Pancreas (tissue), 10 donors: ENCODE measurements at regions not wholly inside any gene's neighbourhood (a gene's known extent, or its start where the extent isn't known, plus 50 kb on each side); places are given as distances from the start of the nearest gene placed in this dataset.
"Not testable (repeated sequence)": the region's sequence is repeated elsewhere in the genome, so short reads cannot be mapped to it uniquely, and the experiment has no call there.

Experiments
- ATAC-seq, 4 donors: fragments of 200-7000 bp; cut with Tn5 transposase; one replicate each; pipeline versions ENCODE4 v1.8.0 to v1.9.1; 2020; ENCODE audit warnings: mild to moderate bottlenecking in 4 of 4, moderate library complexity in 4 of 4
- DNase-seq, 6 donors: peaks; one replicate each; pipeline ENCODE4 v3.0.0-alpha.2; 2020
- FAIRE-seq: peaks from 2 replicates; lab custom pipeline; 2012; peaks lifted over from hg19 to GRCh38; lab: Jason Lieb, UNC
- H3K27ac ChIP-seq, 4 donors: fragments of 200-600 bp; sonication (generic); 1 replicate in 3 of 4; 2 replicates in 1 of 4; pipeline versions ENCODE4 v1.5.0 to v1.8.0; 2020
- H3K27me3 ChIP-seq, 4 donors: fragments of 200-600 bp; one replicate each; pipeline ENCODE4 v1.8.0; 2021
- H3K36me3 ChIP-seq, 3 donors: fragments of 200-600 bp; sonication (generic) in 1 of 3; one replicate each; pipeline versions ENCODE4 v1.5.0 to v1.8.0; 2020 to 2021
- H3K4me1 ChIP-seq, 3 donors: fragments of 200-600 bp; one replicate each; pipeline ENCODE4 v1.8.0; 2021
- H3K4me3 ChIP-seq, 4 donors: fragments of 200-600 bp; sonication (generic) in 2 of 4; one replicate each; pipeline versions ENCODE4 v1.5.0 to v1.8.0; 2020 to 2021
- H3K9me3 ChIP-seq, 4 donors: fragments of 200-600 bp; one replicate each; pipeline ENCODE4 v1.8.0; 2021
- WGBS, 2 donors: extraction: QIAGEN DNeasy Blood & Tissue Kit; methylation state at CpG; one replicate each; pipeline ENCODE4 v1.1.7; 2013; 5-methylcytosine and 5-hydroxymethylcytosine counted together
- intact Hi-C, 3 donors: fragments of 100-400 bp; cut with DNase I; formaldehyde crosslinking; loops; one replicate each; pipeline versions ENCODE4 v1.11.1 to v1.14.2; 2022
- TF ChIP-seq, protein P1 (sequence below), 4 donors: fragments of 200-600 bp; sonication (generic) in 3 of 4; IDR thresholded peaks; one replicate each; pipeline versions ENCODE4 v1.5.0 to v1.8.0; 2021; ENCODE audit warnings: antibody characterized with exemption in 4 of 4
- donor health status: healthy with polysubstance abuse.
- donor health status: DM: no; HTN: no; CAD: no; lungs with moderate emphysema.
- donor health status: DM: no; HTN: no; CAD: no.
- donor health status: control.
- donor health status: control.
- donor health status: Bipolar disorder and iron deficiency.
- donor health status: DM: yes; HTN: yes; CAD: no.
- donor health status: DM: no; HTN: no; CAD: no.
- donor health status: DM: no; HTN: no; CAD: no.
- donor health status: DM: yes; HTN: yes; CAD: no.

DNA sequence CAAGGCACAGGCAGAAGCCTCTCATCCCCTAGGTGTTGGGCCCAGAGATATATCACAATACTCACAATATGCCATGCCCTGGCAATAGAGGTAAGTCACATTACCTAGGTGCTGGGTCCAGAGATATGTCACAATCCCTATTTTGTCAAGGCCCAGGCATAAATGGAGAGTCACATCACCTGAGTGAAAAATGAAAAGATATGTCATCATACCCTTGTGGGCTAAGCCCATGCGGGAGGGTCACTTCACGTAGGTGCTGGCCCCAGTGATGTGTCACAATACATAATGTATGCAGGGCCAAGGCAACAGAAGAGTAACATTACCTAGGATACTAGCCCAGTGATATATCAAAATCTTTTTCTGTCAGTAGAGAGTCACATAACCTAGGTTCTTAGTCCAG is 127.0 kb downstream of the ZNF675 start:
- FAIRE-seq (no peak), ATAC-seq (no peak), DNase-seq (no peak)
- H3K9me3 ChIP-seq, result no peaks in the 10 kb centered on the region
- H3K36me3 ChIP-seq, result no peaks in the 10 kb centered on the region
- no peak overlapping the region for H3K4me3 ChIP-seq
- intact Hi-C loops, result no loop called here
- no peaks in the 10 kb centered on the region for H3K27me3 ChIP-seq
- no peak overlapping the region for H3K27ac ChIP-seq
- H3K4me1 ChIP-seq, result no peaks in the 10 kb centered on the region
- WGBS, 2 donors, result 66 to 77% methylated on average over 2 of the region's 2 CpGs
- TF ChIP-seq, protein P1, sequence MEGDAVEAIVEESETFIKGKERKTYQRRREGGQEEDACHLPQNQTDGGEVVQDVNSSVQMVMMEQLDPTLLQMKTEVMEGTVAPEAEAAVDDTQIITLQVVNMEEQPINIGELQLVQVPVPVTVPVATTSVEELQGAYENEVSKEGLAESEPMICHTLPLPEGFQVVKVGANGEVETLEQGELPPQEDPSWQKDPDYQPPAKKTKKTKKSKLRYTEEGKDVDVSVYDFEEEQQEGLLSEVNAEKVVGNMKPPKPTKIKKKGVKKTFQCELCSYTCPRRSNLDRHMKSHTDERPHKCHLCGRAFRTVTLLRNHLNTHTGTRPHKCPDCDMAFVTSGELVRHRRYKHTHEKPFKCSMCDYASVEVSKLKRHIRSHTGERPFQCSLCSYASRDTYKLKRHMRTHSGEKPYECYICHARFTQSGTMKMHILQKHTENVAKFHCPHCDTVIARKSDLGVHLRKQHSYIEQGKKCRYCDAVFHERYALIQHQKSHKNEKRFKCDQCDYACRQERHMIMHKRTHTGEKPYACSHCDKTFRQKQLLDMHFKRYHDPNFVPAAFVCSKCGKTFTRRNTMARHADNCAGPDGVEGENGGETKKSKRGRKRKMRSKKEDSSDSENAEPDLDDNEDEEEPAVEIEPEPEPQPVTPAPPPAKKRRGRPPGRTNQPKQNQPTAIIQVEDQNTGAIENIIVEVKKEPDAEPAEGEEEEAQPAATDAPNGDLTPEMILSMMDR (IDR thresholded peaks at IDR 0.05), result no peak

DNA sequence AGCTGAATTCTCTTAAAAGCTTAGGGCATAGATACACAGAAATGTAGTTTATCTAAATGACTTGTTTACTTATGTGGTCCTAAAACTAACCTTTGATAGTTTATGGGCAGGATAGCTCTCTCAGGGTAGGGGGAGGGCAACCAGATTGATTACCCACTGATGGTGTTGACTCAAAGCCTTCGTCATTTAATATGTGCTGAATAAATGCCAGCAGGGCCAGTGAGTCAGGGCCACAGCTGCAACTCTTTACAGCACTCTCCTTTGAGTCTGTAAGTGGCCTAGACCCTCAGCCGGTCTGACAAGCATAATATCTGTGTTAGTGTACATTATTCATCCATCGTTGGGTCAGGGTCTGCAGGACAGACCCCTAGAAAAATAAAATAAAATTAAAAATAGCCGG is 128.5 kb downstream of the ZNF675 start:
- no peak for ATAC-seq

DNA sequence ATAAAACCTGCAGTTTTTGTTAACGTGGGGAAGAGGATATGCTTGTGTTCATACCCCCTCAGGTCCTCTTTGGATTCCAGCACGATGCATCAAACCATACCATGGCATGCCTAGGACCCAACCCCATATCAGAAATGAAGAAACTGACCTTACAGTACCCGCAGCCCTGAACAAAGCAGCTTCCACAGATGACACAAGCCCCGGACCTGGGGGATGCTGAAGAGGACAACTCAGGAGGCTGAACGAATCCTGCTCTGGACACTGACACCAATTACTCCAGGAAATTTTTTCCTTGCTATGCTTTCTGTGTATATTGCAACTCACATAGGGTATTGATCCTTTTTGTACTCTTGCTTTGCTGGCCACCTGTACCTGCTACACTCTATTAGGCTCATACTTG is 129.6 kb downstream of the ZNF675 start:
- no peaks in the 10 kb centered on the region for H3K36me3 ChIP-seq
- TF ChIP-seq, protein P1 (IDR thresholded peaks at IDR 0.05), result no peak
- 60 to 70% methylated on average over 5 of the region's 5 CpGs for WGBS, 2 donors
- no peaks in the 10 kb centered on the region for H3K9me3 ChIP-seq
- H3K27me3 ChIP-seq, result no peaks in the 10 kb centered on the region
- FAIRE-seq (no peak), ATAC-seq (no peak), DNase-seq (no peak)
- H3K27ac ChIP-seq, result no peak overlapping the region
- intact Hi-C loops, result no loop called here
- no peak overlapping the region for H3K4me3 ChIP-seq
- H3K4me1 ChIP-seq, result no peaks in the 10 kb centered on the region

More for the DNA sequence above, 128.5 kb downstream of the ZNF675 start:
- no peak for DNase-seq
- FAIRE-seq, result no peak
- Histone ChIP-seq H3K4me3 (no peak overlapping the region), H3K27ac (no peak overlapping the region), H3K27me3 (no peaks in the 10 kb centered on the region), H3K36me3 (no peaks in the 10 kb centered on the region), H3K4me1 (no peaks in the 10 kb centered on the region), H3K9me3 (no peaks in the 10 kb centered on the region)
- intact Hi-C loops, result no loop called here
- TF ChIP-seq, protein P1 (IDR thresholded peaks at IDR 0.05), result no peak
- WGBS, 2 donors, result 44 to 61% methylated on average over 4 of the region's 4 CpGs

DNA sequence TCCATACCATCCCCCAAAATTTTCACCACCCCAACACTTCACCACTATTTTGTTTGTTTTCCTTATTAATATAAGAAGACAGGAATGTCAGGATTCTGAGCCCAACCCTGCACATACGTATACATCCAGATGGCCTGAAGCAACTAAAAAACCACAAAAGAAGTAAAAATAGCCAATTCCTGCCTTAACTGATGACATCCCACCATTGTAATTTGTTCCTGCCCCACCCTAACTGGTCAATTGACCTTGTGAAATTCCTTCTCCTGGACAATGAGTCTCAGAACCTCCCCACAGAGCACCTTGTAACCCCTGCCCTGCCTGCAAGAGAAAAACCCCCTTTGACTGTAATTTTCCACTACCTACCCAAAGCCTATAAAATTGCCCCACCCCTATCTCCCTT is 132.5 kb downstream of the ZNF675 start:
- intact Hi-C loops, result no loop called here
- no peak for FAIRE-seq
- no peak for ATAC-seq
- Histone ChIP-seq H3K27me3 (no peaks in the 10 kb centered on the region), H3K4me3 (no peak overlapping the region), H3K27ac (no peak overlapping the region), H3K36me3 (no peaks in the 10 kb centered on the region), H3K4me1 (no peaks in the 10 kb centered on the region), H3K9me3 (no peaks in the 10 kb centered on the region)
- TF ChIP-seq, protein P1 (IDR thresholded peaks at IDR 0.05), result no peak
- WGBS, 2 donors, result 58 to 76% methylated on average over 1 of the region's 1 CpG
- DNase-seq, result no peak

DNA sequence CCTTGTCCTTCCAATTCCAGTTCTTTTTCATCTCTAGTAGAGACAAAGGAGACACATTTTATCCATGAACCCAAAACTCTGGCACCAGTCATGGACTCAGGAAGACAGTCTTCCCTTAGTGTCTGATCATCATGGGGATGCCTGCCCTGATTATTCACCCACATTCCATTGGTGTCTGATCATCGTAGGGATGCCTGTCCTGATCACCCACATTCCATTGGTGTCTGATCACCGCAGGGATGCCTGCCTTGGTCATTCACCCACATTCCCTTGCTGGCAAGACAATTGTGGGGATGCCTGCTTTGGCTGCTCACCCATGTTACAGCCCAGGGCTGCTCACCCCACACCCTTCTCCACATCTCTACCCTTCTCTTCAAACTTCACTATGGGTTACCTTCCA is 136.9 kb downstream of the ZNF675 start:
- DNase-seq, intact Hi-C loops, H3K27ac ChIP-seq, H3K4me3 ChIP-seq, ATAC-seq, H3K36me3 ChIP-seq, FAIRE-seq, H3K27me3 ChIP-seq, H3K9me3 ChIP-seq, H3K4me1 ChIP-seq: not testable (repeated sequence)
- 55 to 58% methylated on average over 2 of the region's 2 CpGs for WGBS, 2 donors
